Trophoblast cell (in vitro differentiated cells and primary cell): ENCODE measurements at regions not wholly inside any gene's neighbourhood (a gene's known extent, or its start where the extent isn't known, plus 50 kb on each side); places are given as distances from the start of the nearest gene placed in this dataset.

ENCODE experiments used
- DNase-seq, 2 donors: peaks; one replicate each; pipeline ENCODE4 v3.0.0-alpha.2; 2016
- H2AFZ ChIP-seq: 2 replicates; pipeline ENCODE4 v1.6.1; 2013; ENCODE audit warnings: low read length, moderate library complexity, mild to moderate bottlenecking; ENCODE audit not compliant: insufficient read depth, poor library complexity
- H2AK5ac ChIP-seq: 2 replicates; pipeline ENCODE4 v1.6.1; 2013; ENCODE audit warnings: mild to moderate bottlenecking, low read length
- H2BK120ac ChIP-seq: 2 replicates; pipeline ENCODE4 v1.6.1; 2013; ENCODE audit warnings: low read length, mild to moderate bottlenecking, moderate library complexity; ENCODE audit not compliant: insufficient read depth, poor library complexity
- H2BK12ac ChIP-seq: 2 replicates; pipeline ENCODE4 v1.6.1; 2013; ENCODE audit warnings: mild to moderate bottlenecking, low read length, moderate library complexity
- H2BK5ac ChIP-seq: 2 replicates; pipeline ENCODE4 v1.6.1; 2013; ENCODE audit warnings: low read length, low read depth, moderate library complexity, mild to moderate bottlenecking; ENCODE audit not compliant: poor library complexity
- H3K14ac ChIP-seq: 2 replicates; pipeline ENCODE4 v1.6.1; 2013; ENCODE audit warnings: mild to moderate bottlenecking, low read length
- H3K18ac ChIP-seq: 2 replicates; pipeline ENCODE4 v1.6.1; 2013; ENCODE audit warnings: mild to moderate bottlenecking, low read length
- H3K23ac ChIP-seq: 2 replicates; pipeline ENCODE4 v1.6.1; 2013; ENCODE audit warnings: low read length
- H3K27ac ChIP-seq: 2 replicates; pipeline ENCODE4 v1.5.1; 2013; ENCODE audit warnings: low read depth, mild to moderate bottlenecking, inconsistent platforms, low read length, moderate library complexity
- H3K27me3 ChIP-seq: 2 replicates; pipeline ENCODE4 v1.6.1; 2013; ENCODE audit warnings: inconsistent platforms, mild to moderate bottlenecking, low read length, moderate library complexity; ENCODE audit not compliant: insufficient read depth
- H3K36me3 ChIP-seq, 2 experiments: 1 replicate in 1 of 2; 2 replicates in 1 of 2; pipeline ENCODE4 v1.6.1; 2013; ENCODE audit warnings: low read length in 2 of 2, mild to moderate bottlenecking in 2 of 2, moderate library complexity in 1 of 2; ENCODE audit not compliant: insufficient read depth in 2 of 2, control insufficient read depth in 1 of 2
- H3K4ac ChIP-seq: 2 replicates; pipeline ENCODE4 v1.6.1; 2013; ENCODE audit warnings: low read depth, mild to moderate bottlenecking, low read length, moderate library complexity
- H3K4me1 ChIP-seq, 2 experiments: 1 replicate in 1 of 2; 2 replicates in 1 of 2; pipeline ENCODE4 v1.6.1; 2013; ENCODE audit warnings: low read length in 2 of 2, mild to moderate bottlenecking in 2 of 2, moderate library complexity in 1 of 2; ENCODE audit not compliant: insufficient read depth in 2 of 2, control insufficient read depth in 1 of 2
- H3K4me2 ChIP-seq: 2 replicates; pipeline ENCODE4 v1.6.1; 2013; ENCODE audit warnings: inconsistent platforms, mild to moderate bottlenecking, low read length, moderate library complexity
- H3K4me3 ChIP-seq: 2 replicates; pipeline ENCODE4 v1.5.1; 2013; ENCODE audit warnings: mild to moderate bottlenecking, low read depth, low read length, inconsistent platforms
- H3K79me1 ChIP-seq: one replicate; pipeline ENCODE4 v1.6.1; 2013; ENCODE audit warnings: low read length
- H3K79me2 ChIP-seq: 2 replicates; pipeline ENCODE4 v1.6.1; 2013; ENCODE audit warnings: low read length, mild to moderate bottlenecking; ENCODE audit not compliant: control insufficient read depth, insufficient read depth, poor library complexity
- H3K9ac ChIP-seq: 2 replicates; pipeline ENCODE4 v1.6.1; 2013; ENCODE audit warnings: mild to moderate bottlenecking, low read length
- H3K9me3 ChIP-seq: 2 replicates; pipeline ENCODE4 v1.6.1; 2013; ENCODE audit warnings: low read depth, mild to moderate bottlenecking, control low read depth, inconsistent platforms, low read length; ENCODE audit not compliant: insufficient read depth
- H4K12ac ChIP-seq: 2 replicates; pipeline ENCODE4 v1.6.1; 2013; ENCODE audit warnings: low read depth, mild to moderate bottlenecking, low read length, moderate library complexity
- H4K8ac ChIP-seq: 2 replicates; pipeline ENCODE4 v1.6.1; 2013; ENCODE audit warnings: low read depth, mild to moderate bottlenecking, low read length, moderate library complexity
- H4K91ac ChIP-seq: one replicate; pipeline ENCODE4 v1.6.1; 2013; ENCODE audit warnings: low read depth, mild to moderate bottlenecking, low read length, moderate library complexity
- WGBS: extraction: QIAGEN DNeasy Blood & Tissue Kit; methylation state at CpG from one replicate; pipeline ENCODE4 v1.1.7; 2013; ENCODE audit warnings: missing lambda C conversion rate; ENCODE audit not compliant: insufficient read length, insufficient coverage; ENCODE audit errors: extremely low coverage; 5-methylcytosine and 5-hydroxymethylcytosine counted together

- Histone ChIP-seq H4K12ac (no peak overlapping the region), H3K14ac (no peak overlapping the region), H4K8ac (no peak overlapping the region), H2BK5ac (no peak overlapping the region), H3K27ac (no peak overlapping the region), H3K9me3 (no peaks in the 10 kb centered on the region), H3K36me3 (no peaks in the 10 kb centered on the region), H3K79me1 (peaks cover 2% of the 10 kb centered on the region), H2BK12ac (no peak overlapping the region), H3K79me2 (no peaks in the 10 kb centered on the region), H2AK5ac (no peak overlapping the region), H3K23ac (no peak overlapping the region), H2AFZ (no peak overlapping the region), H3K4me1 (no peaks in the 10 kb centered on the region), H3K18ac (no peak overlapping the region), H2BK120ac (no peak overlapping the region), H3K4ac (no peak overlapping the region), H3K4me2 (no peak overlapping the region), H3K4me3 (no peak overlapping the region), H3K27me3 (no peaks in the 10 kb centered on the region), H4K91ac (no peak overlapping the region), H3K9ac (no peak overlapping the region)
- no peak for DNase-seq
Measured at GRCh38 chr9:71213633-71214032, 92.2 kb upstream of the TRPM3 start.

GRCh38 chr9:71210326-71210725 lies 88.9 kb upstream of the TRPM3 start:
- Histone ChIP-seq H3K79me1 (no peaks in the 10 kb centered on the region), H3K27me3 (no peaks in the 10 kb centered on the region), H3K4ac (no peak overlapping the region), H3K9me3 (no peaks in the 10 kb centered on the region), H2AFZ (no peak overlapping the region), H3K18ac (no peak overlapping the region), H4K91ac (no peak overlapping the region), H4K12ac (no peak overlapping the region), H2AK5ac (no peak overlapping the region), H3K4me3 (no peak overlapping the region), H2BK12ac (no peak overlapping the region), H3K79me2 (no peaks in the 10 kb centered on the region), H4K8ac (no peak overlapping the region), H3K4me2 (no peak overlapping the region), H3K4me1 (no peaks in the 10 kb centered on the region), H2BK120ac (no peak overlapping the region), H2BK5ac (no peak overlapping the region), H3K9ac (no peak overlapping the region), H3K14ac (no peak overlapping the region), H3K36me3 (no peaks in the 10 kb centered on the region), H3K23ac (no peak overlapping the region), H3K27ac (no peak overlapping the region)
- DNase-seq: no peak
- no CpG with 5 or more reads among the region's 2 CpGs for WGBS

GRCh38 chr9:71209890-71210289 lies 88.5 kb upstream of the TRPM3 start:
- Histone ChIP-seq H3K79me2 (no peaks in the 10 kb centered on the region), H4K12ac (no peak overlapping the region), H3K14ac (no peak overlapping the region), H3K27ac (no peak overlapping the region), H3K23ac (no peak overlapping the region), H3K4ac (no peak overlapping the region), H4K91ac (no peak overlapping the region), H2BK120ac (no peak overlapping the region), H4K8ac (no peak overlapping the region), H2BK12ac (no peak overlapping the region), H2BK5ac (no peak overlapping the region), H2AK5ac (no peak overlapping the region), H3K4me2 (no peak overlapping the region), H3K18ac (no peak overlapping the region), H2AFZ (no peak overlapping the region), H3K36me3 (no peaks in the 10 kb centered on the region), H3K9ac (no peak overlapping the region), H3K27me3 (no peaks in the 10 kb centered on the region), H3K4me1 (no peaks in the 10 kb centered on the region), H3K9me3 (no peaks in the 10 kb centered on the region), H3K4me3 (no peak overlapping the region), H3K79me1 (no peaks in the 10 kb centered on the region)
- no CpG with 5 or more reads among the region's 7 CpGs for WGBS
- no peak for DNase-seq

- no peak overlapping the region for H3K27ac ChIP-seq
- no peak overlapping the region for H2BK12ac ChIP-seq
Measured at GRCh38 chr9:71202931-71203330, 81.5 kb upstream of the TRPM3 start.

GRCh38 chr9:71191708-71192107 lies 70.3 kb upstream of the TRPM3 start:
- Histone ChIP-seq H3K4me1 (no peaks in the 10 kb centered on the region), H2BK5ac (no peak overlapping the region), H3K27ac (no peak overlapping the region), H3K18ac (no peak overlapping the region), H2AK5ac (no peak overlapping the region), H2BK120ac (no peak overlapping the region), H3K4me3 (no peak overlapping the region), H4K12ac (no peak overlapping the region), H3K79me2 (no peaks in the 10 kb centered on the region), H3K14ac (no peak overlapping the region), H3K23ac (no peak overlapping the region), H3K9ac (no peak overlapping the region), H2AFZ (no peak overlapping the region), H3K79me1 (no peaks in the 10 kb centered on the region), H3K27me3 (no peaks in the 10 kb centered on the region), H4K8ac (no peak overlapping the region), H3K36me3 (no peaks in the 10 kb centered on the region), H2BK12ac (no peak overlapping the region), H3K4me2 (no peak overlapping the region), H4K91ac (no peak overlapping the region), H3K4ac (no peak overlapping the region), H3K9me3 (no peaks in the 10 kb centered on the region)
- WGBS: no CpG with 5 or more reads among the region's 3 CpGs
- no peak for DNase-seq

More at GRCh38 chr9:71202931-71203330, 81.5 kb upstream of the TRPM3 start:
- H3K4me3 ChIP-seq: no peak overlapping the region
- H2BK120ac ChIP-seq: no peak overlapping the region
- no peaks in the 10 kb centered on the region for H3K4me1 ChIP-seq
- H3K18ac ChIP-seq: no peak overlapping the region
- no peak for DNase-seq
- no peaks in the 10 kb centered on the region for H3K9me3 ChIP-seq
- H3K23ac ChIP-seq: no peak overlapping the region
- no peaks in the 10 kb centered on the region for H3K36me3 ChIP-seq
- no peak overlapping the region for H3K9ac ChIP-seq
- no peak overlapping the region for H3K14ac ChIP-seq
- no peaks in the 10 kb centered on the region for H3K27me3 ChIP-seq
- peaks cover 2% of the 10 kb centered on the region for H3K79me1 ChIP-seq
- no peak overlapping the region for H2AFZ ChIP-seq
- H2AK5ac ChIP-seq: no peak overlapping the region
- H3K79me2 ChIP-seq: no peaks in the 10 kb centered on the region
- H3K4ac ChIP-seq: no peak overlapping the region
- no peak overlapping the region for H4K91ac ChIP-seq
- H4K8ac ChIP-seq: no peak overlapping the region
- H4K12ac ChIP-seq: no peak overlapping the region
- H3K4me2 ChIP-seq: no peak overlapping the region
- H2BK5ac ChIP-seq: no peak overlapping the region
